ENCODE measurements at regions not wholly inside any gene's neighbourhood (a gene's known extent, or its start where the extent isn't known, plus 50 kb on each side); places are given as distances from the start of the nearest gene placed in this dataset.
"Not testable (repeated sequence)": the region's sequence is repeated elsewhere in the genome, so short reads cannot be mapped to it uniquely, and the experiment has no call there.

- no peaks in the 10 kb centered on the region for H3K27me3 ChIP-seq (ENCODE audit: control insufficient read depth, insufficient read depth, low read length)
- no peak for TF ChIP-seq CTCF (IDR thresholded peaks at IDR 0.05; ENCODE audit: insufficient read depth, low read length, poor library complexity, severe bottlenecking)
- DNase-seq (ENCODE audit: low read depth) = no peak
- H3K4me3 ChIP-seq (ENCODE audit: low read depth, low read length) = no peak overlapping the region
- no peaks in the 10 kb centered on the region for H3K36me3 ChIP-seq (ENCODE audit: control insufficient read depth, insufficient read depth, low read length)
Measured at GRCh38 chr6:14518515-14519217, 401.1 kb downstream of the CD83 start.

DNA sequence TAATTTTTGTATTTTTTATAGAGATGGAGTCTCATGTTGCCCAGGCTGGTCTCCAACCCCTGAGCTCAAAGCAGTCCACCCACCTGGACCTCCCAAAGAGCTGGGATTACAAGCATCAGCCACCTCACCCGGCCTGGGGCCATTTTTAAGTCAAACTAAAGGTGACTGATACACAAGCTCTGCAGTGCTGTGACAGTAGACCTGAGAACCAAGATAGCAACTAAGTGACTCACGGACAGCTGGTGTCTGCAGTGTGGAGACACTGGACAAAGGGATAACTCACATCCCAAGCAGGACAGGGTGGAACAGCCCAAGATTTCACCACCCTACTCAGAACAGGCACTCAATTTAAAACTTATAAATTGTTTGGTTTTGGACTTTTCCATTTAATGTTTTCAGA lies 402.5 kb downstream of the CD83 start:
- no peak for TF ChIP-seq CTCF (IDR thresholded peaks at IDR 0.05; ENCODE audit: insufficient read depth, low read length, poor library complexity, severe bottlenecking)
- no peak overlapping the region for H3K4me3 ChIP-seq (ENCODE audit: low read depth, low read length)
- no peak for DNase-seq (ENCODE audit: low read depth)
- H3K27me3 ChIP-seq (ENCODE audit: control insufficient read depth, insufficient read depth, low read length) = no peaks in the 10 kb centered on the region
- no peaks in the 10 kb centered on the region for H3K36me3 ChIP-seq (ENCODE audit: control insufficient read depth, insufficient read depth, low read length)

DNA sequence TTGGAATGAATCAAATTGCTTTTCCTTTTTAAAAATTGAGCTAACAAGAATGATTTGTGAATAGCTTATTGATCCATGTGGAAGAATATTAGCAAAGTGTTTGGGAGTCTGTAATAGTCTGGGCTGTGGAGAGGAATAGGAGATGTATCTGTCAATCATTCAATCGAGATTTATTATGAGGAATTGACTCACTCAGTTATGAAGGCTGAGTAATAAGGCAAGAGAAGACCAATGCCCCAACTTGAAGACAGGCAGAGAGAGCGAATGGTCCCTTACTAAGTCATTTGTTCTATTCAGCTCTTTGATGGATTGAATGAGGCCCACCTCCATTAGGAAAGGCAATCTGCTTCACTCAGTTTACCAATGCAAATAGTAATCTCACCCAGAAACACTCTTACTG lies 403.0 kb downstream of the CD83 start:
- H3K27me3 ChIP-seq (ENCODE audit: control insufficient read depth, insufficient read depth, low read length) = no peaks in the 10 kb centered on the region
- H3K4me3 ChIP-seq (ENCODE audit: low read depth, low read length) = no peak overlapping the region
- no peaks in the 10 kb centered on the region for H3K36me3 ChIP-seq (ENCODE audit: control insufficient read depth, insufficient read depth, low read length)
- no peak for TF ChIP-seq CTCF (IDR thresholded peaks at IDR 0.05; ENCODE audit: insufficient read depth, low read length, poor library complexity, severe bottlenecking)
- no peak for DNase-seq (ENCODE audit: low read depth)

GRCh38 chr6:14521141-14521540 lies 403.6 kb downstream of the CD83 start:
- no peak for TF ChIP-seq CTCF (IDR thresholded peaks at IDR 0.05; ENCODE audit: insufficient read depth, low read length, poor library complexity, severe bottlenecking)

GRCh38 chr6:14521861-14522260 lies 404.3 kb downstream of the CD83 start:
- not testable (repeated sequence) for DNase-seq (ENCODE audit: low read depth); H3K4me3 ChIP-seq (ENCODE audit: low read depth, low read length)

More at GRCh38 chr6:14521141-14521540, 403.6 kb downstream of the CD83 start:
- no peak for DNase-seq (ENCODE audit: low read depth)
- Histone ChIP-seq H3K4me3 (ENCODE audit: low read depth, low read length) (no peak overlapping the region), H3K36me3 (ENCODE audit: control insufficient read depth, insufficient read depth, low read length) (no peaks in the 10 kb centered on the region), H3K27me3 (ENCODE audit: control insufficient read depth, insufficient read depth, low read length) (no peaks in the 10 kb centered on the region)

DNA sequence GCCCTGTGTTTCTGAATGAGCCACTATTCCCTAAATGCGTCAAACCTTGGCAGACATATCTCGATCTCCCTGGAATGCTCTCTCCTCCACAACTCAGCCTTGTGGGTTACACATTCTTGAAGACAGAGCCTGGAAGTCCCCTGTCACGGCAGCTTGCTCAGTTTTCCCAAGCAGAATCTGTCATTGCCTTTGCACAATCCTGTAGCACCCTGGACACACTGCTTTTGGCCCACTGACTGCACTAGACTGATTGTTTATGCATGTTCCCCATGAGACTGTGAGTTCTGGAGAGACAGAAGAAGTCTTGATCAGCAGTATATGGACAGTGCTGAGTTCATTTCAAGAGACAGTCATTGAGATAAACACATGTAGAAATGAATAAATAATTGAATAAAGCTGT lies 406.7 kb downstream of the CD83 start:
- Histone ChIP-seq H3K4me3 (ENCODE audit: low read depth, low read length) (no peak overlapping the region), H3K27me3 (ENCODE audit: control insufficient read depth, insufficient read depth, low read length) (no peaks in the 10 kb centered on the region), H3K36me3 (ENCODE audit: control insufficient read depth, insufficient read depth, low read length) (no peaks in the 10 kb centered on the region)
- DNase-seq (ENCODE audit: low read depth) = no peak
- TF ChIP-seq CTCF (IDR thresholded peaks at IDR 0.05; ENCODE audit: insufficient read depth, low read length, poor library complexity, severe bottlenecking) = no peak

More at GRCh38 chr6:14521861-14522260, 404.3 kb downstream of the CD83 start:
- not testable (repeated sequence) for H3K36me3 ChIP-seq (ENCODE audit: control insufficient read depth, insufficient read depth, low read length); H3K27me3 ChIP-seq (ENCODE audit: control insufficient read depth, insufficient read depth, low read length)
